ENCODE measurements at regions not wholly inside any gene's neighbourhood (a gene's known extent, or its start where the extent isn't known, plus 50 kb on each side); places are given as distances from the start of the nearest gene placed in this dataset.

DNA sequence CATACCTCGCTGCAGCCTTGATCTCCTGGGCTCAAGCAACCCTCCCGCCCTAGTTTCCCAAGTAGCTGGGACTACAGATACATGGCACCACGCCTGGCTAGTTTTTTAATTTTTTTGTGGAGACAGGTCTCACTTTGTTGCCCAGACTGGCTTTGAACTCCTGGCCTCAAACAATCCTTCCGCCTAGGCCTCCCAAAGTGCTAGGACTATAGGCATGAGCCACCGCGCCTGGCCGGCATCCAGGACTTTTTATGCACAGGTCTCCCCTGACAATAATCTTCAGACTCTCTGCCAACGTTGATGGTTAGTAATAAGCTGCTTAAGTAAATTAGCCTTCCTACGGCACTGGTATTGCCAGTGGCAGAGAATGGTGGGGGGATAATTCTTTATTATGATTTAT, 110.5 kb upstream of the MTHFD1L start:
- TF ChIP-seq, protein P1, sequence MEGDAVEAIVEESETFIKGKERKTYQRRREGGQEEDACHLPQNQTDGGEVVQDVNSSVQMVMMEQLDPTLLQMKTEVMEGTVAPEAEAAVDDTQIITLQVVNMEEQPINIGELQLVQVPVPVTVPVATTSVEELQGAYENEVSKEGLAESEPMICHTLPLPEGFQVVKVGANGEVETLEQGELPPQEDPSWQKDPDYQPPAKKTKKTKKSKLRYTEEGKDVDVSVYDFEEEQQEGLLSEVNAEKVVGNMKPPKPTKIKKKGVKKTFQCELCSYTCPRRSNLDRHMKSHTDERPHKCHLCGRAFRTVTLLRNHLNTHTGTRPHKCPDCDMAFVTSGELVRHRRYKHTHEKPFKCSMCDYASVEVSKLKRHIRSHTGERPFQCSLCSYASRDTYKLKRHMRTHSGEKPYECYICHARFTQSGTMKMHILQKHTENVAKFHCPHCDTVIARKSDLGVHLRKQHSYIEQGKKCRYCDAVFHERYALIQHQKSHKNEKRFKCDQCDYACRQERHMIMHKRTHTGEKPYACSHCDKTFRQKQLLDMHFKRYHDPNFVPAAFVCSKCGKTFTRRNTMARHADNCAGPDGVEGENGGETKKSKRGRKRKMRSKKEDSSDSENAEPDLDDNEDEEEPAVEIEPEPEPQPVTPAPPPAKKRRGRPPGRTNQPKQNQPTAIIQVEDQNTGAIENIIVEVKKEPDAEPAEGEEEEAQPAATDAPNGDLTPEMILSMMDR (conservative IDR thresholded peaks at IDR 0.05 in 1 of 2, IDR thresholded peaks at IDR 0.05 in 1 of 2; ENCODE audit: extremely low read depth in 1 of 2, insufficient read depth in 1 of 2, low read depth in 1 of 2, low read length in 2 of 2), result no peak
- TF ChIP-seq EZH2 (IDR thresholded peaks at IDR 0.05; ENCODE audit: borderline replicate concordance, low read length), result no peak

Measured in mammary epithelial cell (primary cell).